ENCODE measurements at regions not wholly inside any gene's neighbourhood (a gene's known extent, or its start where the extent isn't known, plus 50 kb on each side); places are given as distances from the start of the nearest gene placed in this dataset.
"Not testable (repeated sequence)": the region's sequence is repeated elsewhere in the genome, so short reads cannot be mapped to it uniquely, and the experiment has no call there.

- intact Hi-C loops (cut with DNase I): no loop called here
- peak; percentile 62 for DNase-seq (ENCODE audit: low spot score)
Observed at GRCh38 chr11:21625982-21626381, 566.9 kb upstream of the ANO5 start.

GRCh38 chr11:21628641-21629040 lies 564.2 kb upstream of the ANO5 start:
- intact Hi-C loops (cut with DNase I): no loop called here

GRCh38 chr11:21630934-21631478 lies 561.9 kb upstream of the ANO5 start:
- no peak for DNase-seq (ENCODE audit: low spot score)
- intact Hi-C loops (cut with DNase I): no loop called here

More at GRCh38 chr11:21628641-21629040, 564.2 kb upstream of the ANO5 start:
- DNase-seq (ENCODE audit: low spot score): no peak

- intact Hi-C loops (cut with DNase I): no loop called here
Observed at GRCh38 chr11:21631991-21632390, 560.9 kb upstream of the ANO5 start.

GRCh38 chr11:21634491-21634890 lies 558.4 kb upstream of the ANO5 start:
- intact Hi-C loops (cut with DNase I): no loop called here

More at GRCh38 chr11:21631991-21632390, 560.9 kb upstream of the ANO5 start:
- DNase-seq (ENCODE audit: low spot score): no peak

GRCh38 chr11:21634956-21635355 lies 557.9 kb upstream of the ANO5 start:
- intact Hi-C loops (cut with DNase I): no loop called here
- DNase-seq (ENCODE audit: low spot score): no peak

More at GRCh38 chr11:21634491-21634890, 558.4 kb upstream of the ANO5 start:
- no peak for DNase-seq (ENCODE audit: low spot score)

- intact Hi-C loops (cut with DNase I): no loop called here
- no peak for DNase-seq (ENCODE audit: low spot score)
Observed at GRCh38 chr11:21635394-21636145, 557.3 kb upstream of the ANO5 start.

GRCh38 chr11:21636561-21636960 lies 556.3 kb upstream of the ANO5 start:
- DNase-seq (ENCODE audit: low spot score): no peak
- intact Hi-C loops (cut with DNase I): no loop called here

GRCh38 chr11:21640491-21640890 lies 552.4 kb upstream of the ANO5 start:
- no peak for DNase-seq (ENCODE audit: low spot score)
- intact Hi-C loops (cut with DNase I): no loop called here

GRCh38 chr11:21641869-21642268 lies 551.0 kb upstream of the ANO5 start:
- intact Hi-C loops (cut with DNase I): no loop called here

GRCh38 chr11:21646351-21646750 lies 546.5 kb upstream of the ANO5 start:
- no peak for DNase-seq (ENCODE audit: low spot score)
- intact Hi-C loops (cut with DNase I): no loop called here

More at GRCh38 chr11:21641869-21642268, 551.0 kb upstream of the ANO5 start:
- no peak for DNase-seq (ENCODE audit: low spot score)

GRCh38 chr11:21650961-21651360 lies 541.9 kb upstream of the ANO5 start:
- DNase-seq (ENCODE audit: low spot score): no peak
- intact Hi-C loops (cut with DNase I): no loop called here

GRCh38 chr11:21653951-21654421 lies 538.9 kb upstream of the ANO5 start:
- no peak for DNase-seq (ENCODE audit: low spot score)
- intact Hi-C loops (cut with DNase I): no loop called here

- no peak for DNase-seq (ENCODE audit: low spot score)
Observed at GRCh38 chr11:21656065-21656464, 536.8 kb upstream of the ANO5 start.

GRCh38 chr11:21658654-21659193 lies 534.2 kb upstream of the ANO5 start:
- intact Hi-C loops (cut with DNase I): no loop called here
- no peak for DNase-seq (ENCODE audit: low spot score)

More at GRCh38 chr11:21656065-21656464, 536.8 kb upstream of the ANO5 start:
- intact Hi-C loops (cut with DNase I): no loop called here

- DNase-seq (ENCODE audit: low spot score); intact Hi-C loops (cut with DNase I): not testable (repeated sequence)
Observed at GRCh38 chr11:21659377-21659776, 533.5 kb upstream of the ANO5 start.

GRCh38 chr11:21659961-21660360 lies 532.9 kb upstream of the ANO5 start:
- DNase-seq (ENCODE audit: low spot score): no peak
- intact Hi-C loops (cut with DNase I): no loop called here

GRCh38 chr11:21675049-21675616 lies 517.8 kb upstream of the ANO5 start:
- no peak for DNase-seq (ENCODE audit: low spot score)
- intact Hi-C loops (cut with DNase I): no loop called here

- intact Hi-C loops (cut with DNase I): no loop called here
- DNase-seq (ENCODE audit: low spot score): no peak
Observed at GRCh38 chr11:21687643-21688042, 505.2 kb upstream of the ANO5 start.

- intact Hi-C loops (cut with DNase I): no loop called here
- DNase-seq (ENCODE audit: low spot score): no peak
Observed at GRCh38 chr11:21704539-21704938, 488.3 kb upstream of the ANO5 start.
